Brain microvascular endothelial cell (primary cell): ENCODE measurements at regions not wholly inside any gene's neighbourhood (a gene's known extent, or its start where the extent isn't known, plus 50 kb on each side); places are given as distances from the start of the nearest gene placed in this dataset.

Source experiments
- DNase-seq: peaks from one replicate; pipeline ENCODE4 v3.0.0-alpha.2; 2020
- H3K27ac ChIP-seq: fragments of 250-450 bp; sonication (Bioruptor Pico); 2 replicates; pipeline ENCODE4 v1.5.1; 2020; ENCODE audit warnings: mild to moderate bottlenecking, moderate library complexity
- H3K27me3 ChIP-seq: fragments of 250-450 bp; sonication (Bioruptor Pico); replicated peaks from 2 replicates; pipeline ENCODE4 v1.5.1; 2020; ENCODE audit warnings: mild to moderate bottlenecking
- H3K36me3 ChIP-seq: fragments of 250-450 bp; sonication (Bioruptor Pico); replicated peaks from 2 replicates; pipeline ENCODE4 v1.5.1; 2020; ENCODE audit warnings: mild to moderate bottlenecking
- H3K4me3 ChIP-seq: 2 replicates; pipeline ENCODE4 v1.5.1; 2011; ENCODE audit warnings: low read depth, mild to moderate bottlenecking, control low read depth, low read length, moderate library complexity
- in situ Hi-C: cut with HindIII; loops from 2 replicates; pipeline ENCODE4 v1.10.0; 2017; ENCODE audit warnings: low sequenced_read_pairs, low pct_ligation_motif_present
- TF ChIP-seq, protein P1 (sequence below): IDR thresholded peaks from 2 replicates; pipeline ENCODE4 v1.5.1; 2011; ENCODE audit warnings: low read depth, mild to moderate bottlenecking, moderate library complexity, low read length, control low read depth, inconsistent platforms; ENCODE audit errors: missing control alignments

GRCh38 chr5:53313145-53313544 lies 167.3 kb upstream of the FST start:
- no peak for DNase-seq
- in situ Hi-C loops = no loop called here
- Histone ChIP-seq H3K36me3 (no peaks in the 10 kb centered on the region), H3K27ac (no peak overlapping the region), H3K27me3 (no peaks in the 10 kb centered on the region), H3K4me3 (no peak overlapping the region)
- TF ChIP-seq, protein P1, sequence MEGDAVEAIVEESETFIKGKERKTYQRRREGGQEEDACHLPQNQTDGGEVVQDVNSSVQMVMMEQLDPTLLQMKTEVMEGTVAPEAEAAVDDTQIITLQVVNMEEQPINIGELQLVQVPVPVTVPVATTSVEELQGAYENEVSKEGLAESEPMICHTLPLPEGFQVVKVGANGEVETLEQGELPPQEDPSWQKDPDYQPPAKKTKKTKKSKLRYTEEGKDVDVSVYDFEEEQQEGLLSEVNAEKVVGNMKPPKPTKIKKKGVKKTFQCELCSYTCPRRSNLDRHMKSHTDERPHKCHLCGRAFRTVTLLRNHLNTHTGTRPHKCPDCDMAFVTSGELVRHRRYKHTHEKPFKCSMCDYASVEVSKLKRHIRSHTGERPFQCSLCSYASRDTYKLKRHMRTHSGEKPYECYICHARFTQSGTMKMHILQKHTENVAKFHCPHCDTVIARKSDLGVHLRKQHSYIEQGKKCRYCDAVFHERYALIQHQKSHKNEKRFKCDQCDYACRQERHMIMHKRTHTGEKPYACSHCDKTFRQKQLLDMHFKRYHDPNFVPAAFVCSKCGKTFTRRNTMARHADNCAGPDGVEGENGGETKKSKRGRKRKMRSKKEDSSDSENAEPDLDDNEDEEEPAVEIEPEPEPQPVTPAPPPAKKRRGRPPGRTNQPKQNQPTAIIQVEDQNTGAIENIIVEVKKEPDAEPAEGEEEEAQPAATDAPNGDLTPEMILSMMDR = no peak

DNA sequence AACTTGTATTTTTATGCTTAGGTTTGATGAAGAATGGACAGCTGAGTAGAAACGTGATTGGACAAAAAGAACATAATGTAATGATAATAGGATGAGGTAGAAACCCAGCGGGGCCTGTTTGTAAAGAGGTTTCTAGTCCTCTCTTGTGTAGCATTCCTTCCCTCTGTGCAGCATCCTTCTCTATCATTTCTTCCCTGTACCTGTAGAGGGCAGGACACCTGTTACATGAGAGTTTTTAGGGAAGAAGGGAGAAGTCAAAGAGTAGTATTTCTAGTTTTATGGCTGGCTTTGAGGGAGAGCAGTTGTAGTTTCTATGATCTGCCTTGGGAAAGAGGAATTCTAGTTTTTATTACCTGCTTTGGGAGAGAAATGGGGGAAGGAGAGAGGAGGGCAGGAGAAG lies 162.1 kb upstream of the FST start:
- in situ Hi-C loops = no loop called here
- no peaks in the 10 kb centered on the region for H3K27me3 ChIP-seq
- no peak overlapping the region for H3K27ac ChIP-seq
- no peak for DNase-seq
- no peak overlapping the region for H3K4me3 ChIP-seq
- TF ChIP-seq, protein P1 = no peak
- H3K36me3 ChIP-seq = no peaks in the 10 kb centered on the region

DNA sequence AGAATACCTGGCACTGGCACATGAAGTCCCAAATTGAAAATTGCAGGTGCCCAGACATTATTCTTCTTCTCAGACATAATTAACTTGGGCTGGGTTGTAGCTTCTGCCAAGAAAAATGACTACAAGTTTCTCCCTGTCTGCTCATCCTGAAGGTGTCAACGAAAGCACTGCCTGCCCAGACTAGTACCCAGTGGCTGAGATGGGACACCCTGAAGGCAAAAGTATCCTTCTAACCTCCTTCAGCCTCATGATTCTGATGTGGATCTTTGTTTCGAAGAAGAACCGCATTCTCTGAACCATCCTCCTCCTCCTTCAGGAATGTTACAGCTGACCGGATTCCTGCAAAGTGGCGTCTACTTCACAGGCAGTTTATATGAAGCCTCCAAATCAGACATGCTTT lies 161.1 kb upstream of the FST start:
- no peaks in the 10 kb centered on the region for H3K27me3 ChIP-seq
- TF ChIP-seq, protein P1 = no peak
- no peak overlapping the region for H3K4me3 ChIP-seq
- no peak for DNase-seq
- H3K27ac ChIP-seq = no peak overlapping the region
- in situ Hi-C loops = no loop called here
- no peaks in the 10 kb centered on the region for H3K36me3 ChIP-seq

- no peak overlapping the region for H3K27ac ChIP-seq
- in situ Hi-C loops = no loop called here
- no peak for DNase-seq
- no peak overlapping the region for H3K4me3 ChIP-seq
- no peaks in the 10 kb centered on the region for H3K27me3 ChIP-seq
- no peaks in the 10 kb centered on the region for H3K36me3 ChIP-seq
- TF ChIP-seq, protein P1 = no peak
Observed at GRCh38 chr5:53321073-53321472, 159.4 kb upstream of the FST start.

- H3K27ac ChIP-seq = no peak overlapping the region
- no peaks in the 10 kb centered on the region for H3K36me3 ChIP-seq
- in situ Hi-C loops = no loop called here
- no peaks in the 10 kb centered on the region for H3K27me3 ChIP-seq
- H3K4me3 ChIP-seq = no peak overlapping the region
- no peak for DNase-seq
- TF ChIP-seq, protein P1 = no peak
Observed at GRCh38 chr5:53321721-53322120, 158.7 kb upstream of the FST start.

- DNase-seq = no peak
- H3K36me3 ChIP-seq = no peaks in the 10 kb centered on the region
- H3K27me3 ChIP-seq = no peaks in the 10 kb centered on the region
- H3K4me3 ChIP-seq = no peak overlapping the region
- H3K27ac ChIP-seq = no peak overlapping the region
- in situ Hi-C loops = no loop called here
- TF ChIP-seq, protein P1 = no peak
Observed at GRCh38 chr5:53322257-53322656, 158.2 kb upstream of the FST start.
